ENCODE measurements at regions not wholly inside any gene's neighbourhood (a gene's known extent, or its start where the extent isn't known, plus 50 kb on each side); places are given as distances from the start of the nearest gene placed in this dataset.
"Not testable (repeated sequence)": the region's sequence is repeated elsewhere in the genome, so short reads cannot be mapped to it uniquely, and the experiment has no call there.

DNA sequence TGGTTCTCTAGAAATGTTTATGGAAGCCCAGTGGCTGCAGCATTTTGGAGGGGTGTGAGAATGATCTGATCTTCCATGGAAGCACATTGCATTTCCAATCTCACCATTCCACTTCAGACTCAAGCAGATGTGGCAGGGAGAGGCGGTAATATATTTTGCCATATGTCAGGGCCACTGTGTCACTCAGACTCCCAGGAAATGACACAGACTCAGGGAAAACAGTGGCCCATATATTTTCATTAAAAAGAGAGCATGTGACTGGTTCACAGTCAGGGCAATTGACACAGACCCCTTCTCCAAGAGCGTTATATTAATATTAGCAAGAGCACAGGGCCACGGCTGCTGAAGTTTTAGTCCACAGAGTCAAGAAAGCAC lies 149.3 kb upstream of the NRP1 start:
- no peaks in the 10 kb centered on the region for H3K9me3 ChIP-seq
- H3K4me3 ChIP-seq: no peak overlapping the region
- H3K27ac ChIP-seq: no peak overlapping the region
- H3K36me3 ChIP-seq: no peaks in the 10 kb centered on the region
- H3K4me1 ChIP-seq: peaks cover 0 to 6% (median 0%) of the 10 kb centered on the region in 4 donors
- no peak for DNase-seq
- no peak for TF ChIP-seq POLR2A (IDR thresholded peaks at IDR 0.05)
- TF ChIP-seq, protein P1, sequence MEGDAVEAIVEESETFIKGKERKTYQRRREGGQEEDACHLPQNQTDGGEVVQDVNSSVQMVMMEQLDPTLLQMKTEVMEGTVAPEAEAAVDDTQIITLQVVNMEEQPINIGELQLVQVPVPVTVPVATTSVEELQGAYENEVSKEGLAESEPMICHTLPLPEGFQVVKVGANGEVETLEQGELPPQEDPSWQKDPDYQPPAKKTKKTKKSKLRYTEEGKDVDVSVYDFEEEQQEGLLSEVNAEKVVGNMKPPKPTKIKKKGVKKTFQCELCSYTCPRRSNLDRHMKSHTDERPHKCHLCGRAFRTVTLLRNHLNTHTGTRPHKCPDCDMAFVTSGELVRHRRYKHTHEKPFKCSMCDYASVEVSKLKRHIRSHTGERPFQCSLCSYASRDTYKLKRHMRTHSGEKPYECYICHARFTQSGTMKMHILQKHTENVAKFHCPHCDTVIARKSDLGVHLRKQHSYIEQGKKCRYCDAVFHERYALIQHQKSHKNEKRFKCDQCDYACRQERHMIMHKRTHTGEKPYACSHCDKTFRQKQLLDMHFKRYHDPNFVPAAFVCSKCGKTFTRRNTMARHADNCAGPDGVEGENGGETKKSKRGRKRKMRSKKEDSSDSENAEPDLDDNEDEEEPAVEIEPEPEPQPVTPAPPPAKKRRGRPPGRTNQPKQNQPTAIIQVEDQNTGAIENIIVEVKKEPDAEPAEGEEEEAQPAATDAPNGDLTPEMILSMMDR (IDR thresholded peaks at IDR 0.05): no peak
- H3K27me3 ChIP-seq: no peaks in the 10 kb centered on the region

DNA sequence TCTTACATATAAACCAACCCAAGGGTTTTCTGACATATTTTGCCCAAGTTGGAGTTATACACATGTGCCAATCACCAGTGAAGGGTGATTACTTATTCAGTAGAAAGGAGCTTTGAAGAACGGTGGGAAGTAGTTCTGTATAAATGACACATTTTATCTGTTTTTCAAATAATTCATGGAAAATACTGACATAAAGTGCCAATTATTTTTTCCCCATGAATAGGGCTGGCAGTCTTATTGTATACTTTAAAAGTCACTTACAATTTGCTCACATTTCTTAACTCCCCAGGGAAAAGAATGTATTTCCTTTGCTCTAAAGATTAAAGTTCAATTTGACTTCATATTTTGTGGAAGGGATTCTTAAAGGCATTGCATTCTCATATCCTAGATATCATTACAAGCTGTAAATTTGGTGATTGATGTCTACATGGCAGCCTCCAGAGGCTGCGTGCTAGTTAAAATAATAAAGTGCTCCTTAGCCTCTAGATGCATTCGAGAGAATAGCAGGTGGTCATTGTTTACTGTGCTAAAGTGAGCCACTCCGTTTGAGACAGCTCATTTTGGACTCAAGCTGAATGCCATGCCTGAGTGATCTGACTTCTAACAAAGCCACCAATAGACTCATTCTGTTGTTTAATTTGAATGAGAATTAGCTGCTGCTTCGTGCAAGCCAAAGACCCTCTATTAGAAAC lies 148.8 kb upstream of the NRP1 start:
- Histone ChIP-seq H3K4me1 (peaks cover 0 to 6% (median 0%) of the 10 kb centered on the region in 4 donors), H3K4me3 (no peak overlapping the region), H3K27me3 (no peaks in the 10 kb centered on the region), H3K27ac (no peak overlapping the region), H3K9me3 (no peaks in the 10 kb centered on the region), H3K36me3 (no peaks in the 10 kb centered on the region)
- no peak for TF ChIP-seq POLR2A (IDR thresholded peaks at IDR 0.05)
- TF ChIP-seq, protein P1 (IDR thresholded peaks at IDR 0.05): no peak
- DNase-seq: no peak

DNA sequence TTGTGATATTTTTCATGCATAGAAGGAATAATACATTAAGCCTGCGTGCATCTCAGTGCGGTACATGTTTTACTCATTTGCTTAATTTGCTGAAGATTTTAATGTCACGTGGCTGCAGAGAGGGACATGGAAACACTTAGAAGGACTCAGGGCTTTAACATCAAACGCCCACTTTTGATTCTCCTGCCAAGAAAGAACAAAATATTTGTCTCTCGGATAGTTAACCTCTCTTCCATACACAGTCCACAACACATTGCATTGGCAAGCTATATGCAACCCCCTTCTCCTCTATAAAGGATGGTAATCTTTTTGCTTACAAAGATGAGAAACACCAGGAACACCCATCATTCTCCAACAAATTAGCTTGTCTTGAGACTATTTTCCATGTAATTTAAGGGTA lies 148.0 kb upstream of the NRP1 start:
- Histone ChIP-seq H3K4me1 (peaks cover 0 to 6% (median 0%) of the 10 kb centered on the region in 4 donors), H3K27me3 (no peaks in the 10 kb centered on the region), H3K9me3 (no peaks in the 10 kb centered on the region), H3K36me3 (no peaks in the 10 kb centered on the region), H3K27ac (no peak overlapping the region), H3K4me3 (no peak overlapping the region)
- TF ChIP-seq, protein P1 (IDR thresholded peaks at IDR 0.05): no peak
- no peak for TF ChIP-seq POLR2A (IDR thresholded peaks at IDR 0.05)
- no peak for DNase-seq

DNA sequence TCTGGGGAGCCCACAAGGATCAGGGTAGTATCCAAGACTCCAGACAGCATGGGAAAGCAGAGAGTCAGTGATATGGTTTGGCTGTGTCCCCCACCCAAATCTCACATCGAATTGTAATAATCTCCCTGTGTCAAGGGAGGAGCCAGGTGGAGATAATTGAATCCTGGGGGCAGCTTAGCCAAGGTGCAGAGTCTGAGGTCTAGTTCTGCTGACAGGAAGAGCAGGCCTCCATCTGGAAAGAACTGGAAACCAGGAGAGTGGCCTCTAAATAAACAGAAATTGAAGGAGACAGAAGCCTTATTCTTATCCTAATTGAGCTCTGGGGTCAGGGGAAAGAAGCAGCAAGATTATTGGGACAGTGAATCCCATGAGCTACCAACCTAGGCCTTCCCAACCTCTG lies 146.7 kb upstream of the NRP1 start:
- no peaks in the 10 kb centered on the region for H3K36me3 ChIP-seq
- no peak overlapping the region for H3K27ac ChIP-seq
- no peaks in the 10 kb centered on the region for H3K9me3 ChIP-seq
- H3K27me3 ChIP-seq: no peaks in the 10 kb centered on the region
- no peak for TF ChIP-seq POLR2A (IDR thresholded peaks at IDR 0.05)
- TF ChIP-seq, protein P1 (IDR thresholded peaks at IDR 0.05): no peak
- no peak for DNase-seq
- H3K4me3 ChIP-seq: no peak overlapping the region
- peaks cover 0 to under 1% (median 0%) of the 10 kb centered on the region in 4 donors for H3K4me1 ChIP-seq

DNA sequence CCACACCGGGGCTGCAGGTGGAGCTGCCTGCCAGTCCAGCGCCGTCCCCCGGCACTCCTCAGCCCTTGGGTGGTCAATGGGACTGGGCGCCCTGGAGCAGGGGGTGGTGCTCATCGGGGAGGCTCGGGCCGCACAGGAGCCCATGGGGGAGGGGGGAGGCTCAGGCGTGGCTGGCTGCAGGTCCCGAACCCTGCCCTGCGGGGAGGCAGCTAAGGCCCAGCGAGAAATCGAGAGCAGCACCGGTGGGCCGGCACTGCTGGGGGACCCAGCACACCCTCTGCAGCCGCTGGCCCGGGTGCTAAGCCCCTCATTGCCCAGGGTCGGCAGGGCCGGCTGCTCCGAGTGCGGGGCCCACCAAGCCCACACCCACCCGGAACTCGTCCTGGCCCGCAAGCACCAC lies 145.9 kb upstream of the NRP1 start:
- H3K9me3 ChIP-seq, DNase-seq: not testable (repeated sequence)

DNA sequence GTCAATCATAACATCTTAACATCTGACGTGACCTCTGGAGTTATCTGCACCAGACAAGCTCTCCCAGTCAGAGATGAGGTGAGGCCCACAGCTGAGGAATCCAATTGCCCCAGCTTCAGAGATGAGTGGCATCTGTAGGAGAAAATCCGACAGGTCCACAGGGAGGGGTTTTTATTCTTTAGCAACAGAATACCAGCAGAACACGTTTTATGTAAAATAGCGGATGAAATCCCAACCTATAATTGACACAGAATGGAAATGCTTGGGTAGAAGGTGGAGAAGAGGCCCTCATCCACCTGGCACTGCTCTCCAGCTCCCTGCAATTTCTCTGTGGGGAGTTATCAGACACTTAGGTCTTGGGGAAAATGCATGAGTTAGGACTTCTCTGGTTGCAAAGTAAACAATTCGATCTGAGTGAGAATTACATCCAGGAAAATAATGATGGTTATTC lies 144.2 kb upstream of the NRP1 start:
- no peak for TF ChIP-seq POLR2A (IDR thresholded peaks at IDR 0.05)
- TF ChIP-seq, protein P1 (IDR thresholded peaks at IDR 0.05): no peak
- Histone ChIP-seq H3K36me3 (no peaks in the 10 kb centered on the region), H3K27me3 (no peaks in the 10 kb centered on the region), H3K9me3 (no peaks in the 10 kb centered on the region), H3K4me1 (no peaks in the 10 kb centered on the region), H3K4me3 (no peak overlapping the region), H3K27ac (no peak overlapping the region)
- no peak for DNase-seq

More for the DNA sequence above, 145.9 kb upstream of the NRP1 start:
- H3K4me1 ChIP-seq, H3K27ac ChIP-seq, H3K27me3 ChIP-seq, H3K36me3 ChIP-seq, H3K4me3 ChIP-seq: not testable (repeated sequence)
